Progenitor cell of endocrine pancreas (in vitro differentiated cells): ENCODE measurements at regions not wholly inside any gene's neighbourhood (a gene's known extent, or its start where the extent isn't known, plus 50 kb on each side); places are given as distances from the start of the nearest gene placed in this dataset.

Experiments
- DNase-seq: peaks from one replicate; pipeline ENCODE4 v3.0.0; 2021; ENCODE audit warnings: low spot score; ENCODE audit not compliant: unreplicated experiment
- H3K27ac Mint-ChIP-seq: 2 replicates; pipeline ENCODE4 v1.8.0; 2021; ENCODE audit warnings: mild to moderate bottlenecking, moderate library complexity, mixed read lengths
- H3K27me3 Mint-ChIP-seq: 2 replicates; pipeline ENCODE4 v1.8.0; 2021; ENCODE audit warnings: mixed read lengths
- H3K36me3 Mint-ChIP-seq: 2 replicates; pipeline ENCODE4 v1.8.0; 2022; ENCODE audit warnings: mixed read lengths; ENCODE audit not compliant: insufficient read depth
- H3K4me1 Mint-ChIP-seq: 2 replicates; pipeline ENCODE4 v1.8.0; 2021; ENCODE audit warnings: low read depth, mixed read lengths
- H3K4me3 Mint-ChIP-seq: 2 replicates; pipeline ENCODE4 v1.8.0; 2021; ENCODE audit warnings: low read depth, mild to moderate bottlenecking, moderate library complexity, mixed read lengths
- H3K9me3 Mint-ChIP-seq: 2 replicates; pipeline ENCODE4 v1.8.0; 2021; ENCODE audit warnings: low read depth, mixed read lengths
- CTCF ChIP-seq: fragments of 200-600 bp; sonication (generic); IDR thresholded peaks from one replicate; pipeline ENCODE4 v1.5.0; 2021; ENCODE audit warnings: antibody characterized with exemption, mild to moderate bottlenecking; ENCODE audit not compliant: unreplicated experiment

- peaks cover 14% of the 10 kb centered on the region for H3K4me1 Mint-ChIP-seq
- no peak overlapping the region for H3K4me3 Mint-ChIP-seq
- H3K9me3 Mint-ChIP-seq: peaks cover 8% of the 10 kb centered on the region
- no peaks in the 10 kb centered on the region for H3K36me3 Mint-ChIP-seq
- no peak for TF ChIP-seq CTCF
- peak overlapping the region; percentile 51 for H3K27ac Mint-ChIP-seq
- no peaks in the 10 kb centered on the region for H3K27me3 Mint-ChIP-seq
- DNase-seq: no peak
Observed at GRCh38 chr5:8644377-8644776, 775.4 kb downstream of the MTRR start.

GRCh38 chr5:8647111-8647510 is 778.2 kb downstream of the MTRR start:
- Mint-ChIP-seq H3K27me3 (no peaks in the 10 kb centered on the region), H3K4me3 (no peak overlapping the region), H3K9me3 (peaks cover 8% of the 10 kb centered on the region), H3K36me3 (no peaks in the 10 kb centered on the region), H3K4me1 (peaks cover 14% of the 10 kb centered on the region), H3K27ac (no peak overlapping the region)
- TF ChIP-seq CTCF: no peak
- no peak for DNase-seq

DNA sequence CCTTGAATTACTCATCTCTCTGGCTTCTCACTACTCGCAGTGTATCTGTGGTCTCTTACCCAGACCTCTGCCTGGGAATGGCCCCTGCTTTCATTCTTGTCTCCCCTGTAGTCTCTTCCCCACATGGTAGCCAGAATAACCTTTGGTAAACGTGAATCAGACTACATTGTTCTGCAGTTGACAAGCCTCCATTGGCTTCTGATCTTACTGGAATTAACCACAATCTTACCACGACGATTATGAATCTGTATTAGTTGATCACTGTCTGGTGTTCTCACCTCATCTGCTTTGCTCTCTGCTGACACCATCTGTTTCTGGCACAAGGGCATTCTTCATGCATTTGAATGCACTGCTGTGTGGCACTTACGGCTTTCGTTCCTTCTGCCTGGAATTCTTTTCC is 781.2 kb downstream of the MTRR start:
- H3K27ac Mint-ChIP-seq: no peak overlapping the region
- no peak overlapping the region for H3K4me3 Mint-ChIP-seq
- H3K27me3 Mint-ChIP-seq: no peaks in the 10 kb centered on the region
- no peak for TF ChIP-seq CTCF
- no peak for DNase-seq
- peaks cover 8% of the 10 kb centered on the region for H3K9me3 Mint-ChIP-seq
- H3K4me1 Mint-ChIP-seq: no peaks in the 10 kb centered on the region
- H3K36me3 Mint-ChIP-seq: no peaks in the 10 kb centered on the region

- no peak for DNase-seq
- no peak for TF ChIP-seq CTCF
- no peaks in the 10 kb centered on the region for H3K27me3 Mint-ChIP-seq
- H3K27ac Mint-ChIP-seq: no peak overlapping the region
- H3K9me3 Mint-ChIP-seq: no peaks in the 10 kb centered on the region
- H3K4me3 Mint-ChIP-seq: no peak overlapping the region
- H3K4me1 Mint-ChIP-seq: no peaks in the 10 kb centered on the region
- H3K36me3 Mint-ChIP-seq: no peaks in the 10 kb centered on the region
Observed at GRCh38 chr5:8660133-8660893, 791.4 kb downstream of the MTRR start.

GRCh38 chr5:8663374-8663773 is 794.4 kb downstream of the MTRR start:
- Mint-ChIP-seq H3K27me3 (no peaks in the 10 kb centered on the region), H3K4me3 (no peak overlapping the region), H3K36me3 (no peaks in the 10 kb centered on the region), H3K27ac (no peak overlapping the region), H3K4me1 (no peaks in the 10 kb centered on the region), H3K9me3 (no peaks in the 10 kb centered on the region)
- DNase-seq: no peak
- TF ChIP-seq CTCF: no peak
